ENCODE measurements at regions not wholly inside any gene's neighbourhood (a gene's known extent, or its start where the extent isn't known, plus 50 kb on each side); places are given as distances from the start of the nearest gene placed in this dataset.

DNA sequence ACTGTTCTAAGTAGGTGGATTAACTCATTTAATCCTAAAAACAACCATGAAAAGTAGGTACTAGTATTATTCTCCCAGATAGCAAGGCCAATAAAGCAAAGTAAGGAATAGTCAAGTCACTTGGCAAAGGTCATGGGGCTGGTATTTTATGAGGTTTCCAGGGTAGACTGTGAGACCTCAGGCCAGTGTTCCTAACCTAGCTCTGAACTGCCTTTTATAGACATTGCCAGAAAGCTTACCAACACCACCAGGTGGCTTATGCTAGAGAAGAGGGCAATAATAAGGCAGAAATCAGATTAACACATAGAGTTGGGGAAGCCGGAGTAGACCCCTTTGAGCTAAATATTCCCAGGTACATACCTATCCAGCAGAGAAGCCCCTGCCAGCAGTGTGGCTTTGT, 490.9 kb upstream of the TENM4 start:
- no peak for DNase-seq (ENCODE audit: low spot score)
- in situ Hi-C loops (cut with MboI; ENCODE audit: low pct_unique_long_range_greater_than_20kb, low sequenced_read_pairs, unreplicated experiment) = no loop called here
- no peak for TF ChIP-seq CTCF (IDR thresholded peaks at IDR 0.05; ENCODE audit: extremely low read depth, insufficient read depth, missing control alignments)

- in situ Hi-C loops (cut with MboI; ENCODE audit: low pct_unique_long_range_greater_than_20kb, low sequenced_read_pairs, unreplicated experiment) = no loop called here
- DNase-seq (ENCODE audit: low spot score) = no peak
- TF ChIP-seq CTCF (IDR thresholded peaks at IDR 0.05; ENCODE audit: extremely low read depth, insufficient read depth, missing control alignments) = no peak
Observed at GRCh38 chr11:79926707-79927106, 485.9 kb upstream of the TENM4 start.

DNA sequence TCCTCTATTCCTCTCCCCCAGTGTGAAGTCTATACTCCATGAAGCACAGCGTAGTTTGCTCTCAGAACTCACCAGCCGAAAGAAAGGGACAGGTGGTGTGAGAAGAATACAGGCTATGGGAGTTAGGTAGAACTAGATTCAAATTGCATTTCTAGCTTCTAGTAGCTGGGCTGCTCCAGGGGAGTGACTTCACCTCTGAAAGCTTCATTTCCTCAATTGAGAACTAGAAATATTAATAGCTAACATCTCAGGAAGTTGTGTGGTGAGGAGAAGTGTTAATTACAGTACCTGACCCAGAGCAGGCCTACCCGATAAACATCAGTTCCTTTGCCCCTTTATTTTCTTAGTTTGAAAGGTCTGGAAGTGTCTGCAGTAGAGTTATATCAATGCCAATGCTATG, 484.7 kb upstream of the TENM4 start:
- TF ChIP-seq CTCF (IDR thresholded peaks at IDR 0.05; ENCODE audit: extremely low read depth, insufficient read depth, missing control alignments) = no peak
- in situ Hi-C loops (cut with MboI; ENCODE audit: low pct_unique_long_range_greater_than_20kb, low sequenced_read_pairs, unreplicated experiment) = no loop called here
- DNase-seq (ENCODE audit: low spot score) = no peak

DNA sequence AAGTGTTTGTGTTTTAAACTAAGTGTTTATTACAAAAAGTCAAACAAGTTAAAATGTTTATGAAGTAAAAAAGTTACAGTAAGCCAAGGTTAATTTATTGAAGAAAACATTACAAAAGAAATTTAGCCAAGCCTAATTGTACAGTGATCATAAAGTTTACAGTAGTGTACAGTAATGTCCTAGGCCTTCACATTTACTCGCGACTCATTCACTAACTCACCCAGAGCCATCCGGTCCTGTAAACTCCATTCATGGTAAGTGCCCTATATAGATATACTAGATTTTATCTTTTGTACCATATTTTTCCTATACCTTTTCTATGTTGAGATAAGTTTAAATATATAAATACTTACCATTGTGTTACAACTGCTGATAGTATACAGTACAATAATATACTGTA, 481.8 kb upstream of the TENM4 start:
- in situ Hi-C loops (cut with MboI; ENCODE audit: low pct_unique_long_range_greater_than_20kb, low sequenced_read_pairs, unreplicated experiment) = no loop called here
- TF ChIP-seq CTCF (IDR thresholded peaks at IDR 0.05; ENCODE audit: extremely low read depth, insufficient read depth, missing control alignments) = no peak
- DNase-seq (ENCODE audit: low spot score) = no peak

DNA sequence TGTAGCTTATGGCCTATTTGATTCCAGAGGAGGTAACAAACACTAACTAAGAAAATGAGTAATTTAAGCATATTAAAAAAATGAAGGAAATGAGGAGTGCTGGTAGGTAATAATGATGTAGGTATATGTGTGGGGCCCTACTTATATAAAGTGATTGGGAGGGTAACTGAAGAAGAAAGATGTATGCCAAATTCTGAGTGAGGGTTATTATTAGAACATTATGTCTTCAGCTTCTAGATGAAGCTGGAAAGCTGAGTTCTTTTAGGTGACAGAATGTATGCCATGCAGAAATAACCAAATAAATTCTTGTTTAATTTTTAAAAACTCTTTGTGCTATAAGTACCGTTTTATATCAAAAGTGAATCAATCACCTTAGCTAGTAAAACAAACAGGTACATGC, 479.6 kb upstream of the TENM4 start:
- no peak for DNase-seq (ENCODE audit: low spot score)
- in situ Hi-C loops (cut with MboI; ENCODE audit: low pct_unique_long_range_greater_than_20kb, low sequenced_read_pairs, unreplicated experiment) = no loop called here
- TF ChIP-seq CTCF (IDR thresholded peaks at IDR 0.05; ENCODE audit: extremely low read depth, insufficient read depth, missing control alignments) = no peak

- no peak for TF ChIP-seq CTCF (IDR thresholded peaks at IDR 0.05; ENCODE audit: extremely low read depth, insufficient read depth, missing control alignments)
- in situ Hi-C loops (cut with MboI; ENCODE audit: low pct_unique_long_range_greater_than_20kb, low sequenced_read_pairs, unreplicated experiment) = no loop called here
- DNase-seq (ENCODE audit: low spot score) = no peak
Observed at GRCh38 chr11:79919350-79919749, 478.5 kb upstream of the TENM4 start.

- DNase-seq (ENCODE audit: low spot score) = no peak
- no peak for TF ChIP-seq CTCF (IDR thresholded peaks at IDR 0.05; ENCODE audit: extremely low read depth, insufficient read depth, missing control alignments)
- in situ Hi-C loops (cut with MboI; ENCODE audit: low pct_unique_long_range_greater_than_20kb, low sequenced_read_pairs, unreplicated experiment) = no loop called here
Observed at GRCh38 chr11:79918846-79919245, 478.0 kb upstream of the TENM4 start.

Data from GM13977 (cell line).